Panc1 (cell line): ENCODE measurements at regions not wholly inside any gene's neighbourhood (a gene's known extent, or its start where the extent isn't known, plus 50 kb on each side); places are given as distances from the start of the nearest gene placed in this dataset.

Experiments
- CTCF ChIP-seq: fragments of 450-650 bp; IDR thresholded peaks from 2 replicates; pipeline ENCODE4 v1.5.1; 2017; ENCODE audit warnings: mild to moderate bottlenecking
- POLR2AphosphoS5 ChIP-seq: IDR thresholded peaks from 2 replicates; pipeline ENCODE4 v1.6.1; 2012; ENCODE audit warnings: mild to moderate bottlenecking, low read depth, low read length, moderate library complexity
- SIN3A ChIP-seq: IDR thresholded peaks from 2 replicates; pipeline ENCODE4 v1.6.1; 2012; ENCODE audit warnings: low read depth, mild to moderate bottlenecking, low read length, moderate library complexity, borderline replicate concordance; ENCODE audit not compliant: insufficient read depth

- no peak for TF ChIP-seq CTCF
- TF ChIP-seq SIN3A = no peak
- no peak for TF ChIP-seq POLR2AphosphoS5
Observed at GRCh38 chr9:82410306-82410705, 421.7 kb downstream of the SPATA31D1 start.
